ENCODE measurements at regions not wholly inside any gene's neighbourhood (a gene's known extent, or its start where the extent isn't known, plus 50 kb on each side); places are given as distances from the start of the nearest gene placed in this dataset.

- TF ChIP-seq CTCF (IDR thresholded peaks at IDR 0.05) (no peak), POLR2A (IDR thresholded peaks at IDR 0.05) (no peak), POLR2AphosphoS5 (IDR thresholded peaks at IDR 0.05) (no peak), EP300 (IDR thresholded peaks at IDR 0.05) (no peak)
These were observed 110.7 kb upstream of the FAM20A start for GRCh38 chr17:68711858-68712257.

All from stomach (tissue), 4 donors.